NCI-H526 (cell line): ENCODE measurements at regions not wholly inside any gene's neighbourhood (a gene's known extent, or its start where the extent isn't known, plus 50 kb on each side); places are given as distances from the start of the nearest gene placed in this dataset.
"Not testable (repeated sequence)": the region's sequence is repeated elsewhere in the genome, so short reads cannot be mapped to it uniquely, and the experiment has no call there.

Experiments used
- DNase-seq, 2 experiments: peaks; one replicate each; lab custom pipeline; 2025; lab: John Stamatoyannopoulos, UW

DNA sequence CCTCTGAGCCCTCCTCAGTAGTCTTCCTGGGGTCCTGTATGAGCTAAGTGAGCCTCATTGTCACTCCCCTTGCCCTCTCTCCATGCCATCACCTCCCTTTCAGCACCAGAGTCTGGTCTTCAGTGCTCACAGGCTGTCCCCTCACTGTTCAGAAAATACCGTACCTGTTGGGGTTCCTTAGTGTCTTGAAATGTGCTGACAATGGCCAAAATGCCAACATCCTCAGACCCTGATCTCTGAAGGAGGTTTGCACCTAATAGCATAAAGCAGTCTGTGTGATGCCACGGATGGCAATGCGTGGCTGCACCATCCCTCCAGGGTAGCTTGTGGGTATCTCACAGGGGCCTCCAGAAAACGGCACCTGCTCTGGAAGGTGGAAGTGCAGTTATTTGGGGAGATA is 301.0 kb upstream of the TLE3 start:
- no peak for DNase-seq

DNA sequence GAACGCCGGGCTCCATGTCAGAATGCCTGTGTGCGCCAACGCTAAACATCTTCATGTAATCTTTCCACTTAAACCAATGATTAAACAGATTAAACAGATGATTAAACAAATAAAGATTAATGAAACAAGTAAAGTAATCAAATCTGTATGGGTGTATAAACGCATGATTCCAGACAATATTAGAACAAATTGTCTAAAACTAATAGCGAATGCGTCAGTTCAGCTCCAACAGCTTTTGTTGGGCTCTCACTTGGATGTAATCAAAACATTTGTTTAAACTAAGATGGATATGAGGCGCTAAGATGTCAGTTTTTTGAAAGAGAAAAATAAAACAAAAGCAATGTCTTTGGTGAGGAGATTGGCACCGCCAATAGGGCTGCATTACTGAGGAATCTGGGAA is 299.1 kb upstream of the TLE3 start:
- DNase-seq: no peak

DNA sequence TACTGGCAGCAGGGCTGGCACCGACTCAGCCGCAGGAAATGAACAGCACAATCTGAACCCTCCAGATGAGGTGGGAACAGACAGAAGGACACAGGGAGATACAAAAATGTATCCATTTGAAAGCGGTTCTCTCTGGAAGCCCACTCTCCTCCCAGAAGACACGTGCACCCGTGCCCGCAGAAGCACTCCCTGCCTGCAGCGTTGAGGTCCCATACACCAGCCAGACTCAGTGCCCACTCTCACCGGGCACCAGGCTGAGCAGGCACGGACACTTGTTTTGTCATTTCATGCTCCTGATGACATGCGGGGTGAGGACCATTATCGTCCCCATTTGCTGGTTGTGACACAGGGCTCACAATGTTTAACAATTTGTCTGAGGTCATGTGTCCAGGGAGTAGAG is 297.4 kb upstream of the TLE3 start:
- DNase-seq: no peak

DNA sequence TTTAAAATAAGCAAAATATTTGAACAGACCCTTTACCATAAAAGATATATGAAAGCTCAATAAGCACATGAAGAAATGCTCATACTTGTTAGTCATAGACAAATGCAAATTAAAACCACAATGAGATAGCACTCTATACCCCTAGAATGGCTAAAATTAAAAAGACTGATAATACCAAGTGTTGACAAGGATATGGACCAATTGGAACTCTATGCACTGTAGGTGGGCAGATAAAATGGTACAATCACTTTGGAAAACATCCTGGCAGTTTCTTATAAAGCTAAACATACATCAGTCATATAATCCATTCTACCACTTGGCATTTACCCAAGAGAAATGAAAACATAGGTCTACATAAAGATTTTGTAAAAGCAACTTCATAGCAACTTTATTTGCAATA is 293.0 kb upstream of the TLE3 start:
- no peak for DNase-seq

DNA sequence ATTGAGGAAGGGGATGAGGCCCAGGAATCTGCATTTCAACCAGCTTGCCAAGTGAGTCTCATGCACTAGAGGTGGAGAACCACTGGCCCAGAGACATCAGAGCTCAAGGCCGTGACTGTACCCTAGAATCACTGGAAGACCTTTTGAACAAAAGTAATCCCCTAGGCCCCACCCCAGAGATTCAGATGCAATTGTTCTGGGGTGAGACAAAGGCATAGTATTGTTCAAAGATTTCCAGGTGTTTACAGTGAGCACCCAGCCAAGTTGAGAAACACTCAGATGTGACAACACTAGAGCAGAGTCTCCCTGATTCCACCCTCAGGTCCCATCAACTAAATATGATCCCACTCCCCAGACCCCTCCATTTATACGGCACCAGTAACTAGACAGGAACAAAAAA is 290.3 kb upstream of the TLE3 start:
- no peak for DNase-seq

DNA sequence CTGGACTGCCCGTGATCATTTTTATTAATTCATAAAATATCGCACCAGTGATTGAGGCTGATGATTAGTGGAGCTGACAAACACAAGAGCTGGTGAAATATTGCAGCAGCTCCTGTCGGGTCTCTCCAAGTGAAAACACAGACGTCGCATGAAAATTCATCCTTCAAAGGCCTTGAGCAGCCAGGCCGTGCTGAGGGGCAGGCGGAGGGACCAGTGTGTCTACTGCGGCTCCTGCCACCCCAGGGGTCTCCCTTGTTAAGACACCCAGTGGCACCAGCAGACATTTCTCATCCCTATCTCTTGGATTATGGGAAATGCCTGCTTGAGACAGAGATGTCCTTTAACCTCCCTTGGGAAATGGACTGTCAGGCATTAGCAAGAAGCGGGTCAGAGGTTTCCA is 289.4 kb upstream of the TLE3 start:
- no peak for DNase-seq

DNA sequence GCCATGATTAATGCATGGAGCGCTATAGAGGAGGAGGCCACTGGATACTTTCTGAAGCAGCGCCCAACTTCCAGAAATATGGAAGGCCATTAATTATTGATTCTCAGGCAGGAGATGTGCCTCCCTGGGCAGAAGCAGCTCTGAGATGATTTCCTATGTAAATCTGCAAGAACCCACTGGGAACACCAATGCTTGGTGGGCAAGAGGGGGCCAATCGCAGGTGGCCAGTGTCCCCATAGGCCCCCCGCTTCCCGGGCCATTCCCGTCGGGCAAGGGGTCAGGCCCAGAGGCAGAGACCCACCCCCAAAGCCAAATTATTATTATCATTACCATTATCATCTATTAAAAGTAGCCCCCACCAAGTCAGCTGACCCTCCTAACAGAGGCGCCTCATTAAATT is 288.0 kb upstream of the TLE3 start:
- DNase-seq: no peak

DNA sequence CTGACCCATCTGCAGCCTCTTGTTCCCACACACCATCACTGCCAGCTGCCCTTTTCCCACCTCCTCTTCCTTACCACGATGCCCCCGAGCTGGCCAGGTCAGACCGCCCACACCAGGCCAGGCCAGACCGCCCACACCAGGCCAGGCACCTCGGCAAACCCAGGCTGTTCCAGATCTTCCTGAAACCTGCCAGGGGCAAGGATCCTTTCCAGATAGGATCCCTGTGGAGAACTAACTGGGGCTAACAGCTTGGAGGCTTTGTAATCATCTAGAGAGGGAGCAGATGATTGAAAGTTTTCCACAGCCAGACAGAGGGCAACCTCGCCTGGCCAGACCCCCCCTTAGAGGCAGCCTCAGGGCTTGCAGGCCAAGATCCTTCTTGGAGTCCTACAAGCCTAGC is 287.3 kb upstream of the TLE3 start:
- DNase-seq: no peak

DNA sequence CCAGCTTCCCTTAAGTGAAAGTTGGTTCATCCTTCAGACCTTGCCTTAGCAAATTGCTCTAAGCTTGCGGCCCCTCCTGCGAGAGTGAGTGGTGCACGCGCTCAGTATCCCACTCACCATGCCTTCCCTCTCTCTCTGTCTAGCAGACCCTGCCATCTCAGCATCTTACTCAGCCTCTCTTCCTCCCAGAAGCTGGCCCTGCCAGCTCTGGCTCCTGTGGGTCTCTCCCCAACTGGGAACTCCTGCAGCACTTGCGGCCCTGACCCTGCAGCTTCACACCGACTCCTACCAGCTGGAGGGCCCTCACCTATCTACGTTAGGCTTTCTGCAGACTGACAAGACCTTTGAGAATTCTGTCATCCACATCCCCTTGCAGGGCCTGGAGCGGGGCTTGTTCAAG is 286.1 kb upstream of the TLE3 start:
- no peak for DNase-seq

DNA sequence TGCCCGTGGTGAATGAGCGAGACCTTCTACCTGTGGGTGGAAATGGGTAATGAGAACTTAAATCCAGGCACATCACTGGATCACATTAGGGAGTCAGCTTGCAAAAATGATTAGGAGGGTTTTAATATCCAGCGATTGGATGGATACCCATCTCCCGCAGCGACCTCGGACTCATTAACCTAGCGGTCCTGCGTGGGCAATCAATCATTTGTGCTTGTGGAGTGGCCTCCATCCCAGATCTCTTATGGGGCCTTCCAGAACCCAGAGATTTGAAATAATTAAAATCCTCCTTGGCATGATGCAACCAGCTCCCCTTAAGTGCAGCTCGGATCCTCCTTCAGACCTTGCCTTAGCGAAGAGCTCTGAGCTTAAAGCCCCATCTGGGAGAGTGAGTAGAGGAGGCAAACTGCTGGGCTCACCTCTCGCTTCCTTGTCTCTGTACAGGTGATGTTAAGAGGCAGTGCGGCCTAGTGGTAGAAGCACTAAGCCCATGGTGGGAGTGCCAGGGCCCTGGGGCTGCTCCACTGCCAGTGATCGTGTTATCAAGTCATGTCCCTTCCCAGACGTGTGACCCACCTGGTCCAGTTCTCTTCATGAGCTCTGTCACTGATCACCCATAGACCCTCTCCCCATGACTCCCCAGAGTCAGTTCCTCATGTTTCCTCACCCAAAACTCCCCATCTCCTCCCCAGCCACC is 285.2 kb upstream of the TLE3 start:
- no peak for DNase-seq

DNA sequence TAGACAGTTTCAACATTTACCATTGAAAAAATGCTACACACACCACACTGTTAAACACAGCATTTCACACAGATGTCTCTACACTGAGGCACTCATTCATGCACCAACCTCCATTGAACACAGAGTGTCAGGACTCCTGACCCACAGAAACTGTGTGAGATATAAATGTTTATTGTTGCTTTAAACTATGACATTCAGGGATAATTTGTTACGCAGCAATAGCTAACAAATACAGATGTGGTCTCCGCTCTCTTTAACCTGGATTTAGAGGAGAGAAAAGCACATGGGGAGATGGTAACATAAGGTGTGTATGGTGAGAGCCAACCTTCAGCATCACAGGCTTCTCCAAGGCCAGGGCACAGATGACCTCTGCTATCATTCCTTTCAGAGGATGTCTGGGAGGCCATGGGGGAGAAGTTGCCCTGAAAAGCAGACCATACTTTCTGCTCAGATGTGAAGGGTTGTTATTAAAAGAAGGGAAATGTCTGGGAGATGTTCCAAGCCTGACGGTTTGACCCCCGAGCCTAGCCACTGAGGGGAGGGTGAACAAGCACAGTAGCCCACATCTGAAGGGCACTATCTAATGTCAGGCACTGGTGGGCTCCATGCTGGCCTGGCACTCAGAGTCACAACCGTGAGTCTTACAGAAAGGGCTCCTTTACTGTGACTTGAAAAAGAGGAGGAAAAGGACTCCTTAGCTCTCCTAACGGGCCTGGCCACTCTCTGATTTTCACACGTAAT is 284.5 kb upstream of the TLE3 start:
- DNase-seq: no peak

DNA sequence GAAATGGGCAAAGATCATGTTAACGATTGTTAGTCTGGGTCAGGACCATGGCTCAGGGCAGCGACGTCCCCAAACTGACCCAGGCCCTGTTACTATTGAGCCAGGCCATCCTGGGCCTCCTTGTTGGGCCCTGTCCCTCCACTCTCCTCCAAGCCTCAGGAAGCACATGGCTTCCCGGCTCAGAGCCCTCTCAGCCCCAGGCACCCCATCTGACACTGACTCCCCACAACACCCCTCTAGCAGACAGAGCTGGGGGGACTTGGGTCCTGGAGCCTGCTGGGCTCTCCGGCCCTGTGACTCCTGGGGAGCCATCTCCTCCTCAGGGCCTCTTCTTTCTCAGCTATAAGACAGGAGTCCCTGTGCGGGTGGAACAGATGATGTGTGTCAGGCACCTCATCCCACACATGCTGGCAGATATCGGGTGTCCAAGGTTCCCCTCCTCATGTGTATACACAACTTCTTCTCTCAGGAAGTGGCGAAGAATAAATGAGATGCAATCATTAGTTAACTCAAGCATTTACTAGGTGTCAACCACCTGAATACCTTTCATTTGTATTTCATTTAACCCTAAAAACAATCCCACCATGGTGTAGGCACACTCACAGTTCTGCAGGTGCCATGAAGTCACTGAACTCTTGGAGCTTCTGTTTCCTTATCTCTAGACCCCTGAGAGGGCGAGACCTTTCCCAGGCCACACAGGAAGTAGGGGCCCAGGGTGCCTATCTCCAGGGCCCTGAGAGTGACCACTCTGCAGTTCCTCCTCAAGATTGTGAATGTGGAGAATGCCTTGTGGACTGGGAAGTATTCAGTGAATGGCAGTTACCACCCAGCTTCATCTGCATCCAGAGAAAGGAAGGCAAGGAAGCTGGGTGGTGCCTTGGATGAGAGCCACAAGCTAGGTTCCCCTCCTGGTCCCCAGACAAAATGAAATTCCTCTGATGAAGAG is 282.5 kb upstream of the TLE3 start:
- no peak for DNase-seq

DNA sequence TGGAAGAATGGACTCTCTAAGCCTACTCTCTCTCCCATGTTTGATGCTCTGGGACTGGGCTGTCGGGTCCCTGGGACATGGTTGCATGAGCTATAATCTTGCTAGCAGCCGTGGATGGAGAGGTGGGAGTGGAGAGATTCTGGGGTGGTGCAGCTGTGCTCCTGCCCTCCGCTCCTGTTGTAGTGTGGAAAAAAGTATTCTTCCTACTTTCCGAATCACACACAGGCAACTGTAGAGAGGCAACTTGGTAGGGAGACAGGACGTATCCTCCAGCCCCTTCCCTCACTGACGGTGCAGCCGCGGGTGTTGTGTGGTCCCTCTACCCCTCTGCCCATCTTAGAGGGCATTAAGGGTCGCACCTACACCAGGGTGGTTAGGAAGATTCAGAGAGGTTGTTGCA is 281.4 kb upstream of the TLE3 start:
- DNase-seq: no peak

DNA sequence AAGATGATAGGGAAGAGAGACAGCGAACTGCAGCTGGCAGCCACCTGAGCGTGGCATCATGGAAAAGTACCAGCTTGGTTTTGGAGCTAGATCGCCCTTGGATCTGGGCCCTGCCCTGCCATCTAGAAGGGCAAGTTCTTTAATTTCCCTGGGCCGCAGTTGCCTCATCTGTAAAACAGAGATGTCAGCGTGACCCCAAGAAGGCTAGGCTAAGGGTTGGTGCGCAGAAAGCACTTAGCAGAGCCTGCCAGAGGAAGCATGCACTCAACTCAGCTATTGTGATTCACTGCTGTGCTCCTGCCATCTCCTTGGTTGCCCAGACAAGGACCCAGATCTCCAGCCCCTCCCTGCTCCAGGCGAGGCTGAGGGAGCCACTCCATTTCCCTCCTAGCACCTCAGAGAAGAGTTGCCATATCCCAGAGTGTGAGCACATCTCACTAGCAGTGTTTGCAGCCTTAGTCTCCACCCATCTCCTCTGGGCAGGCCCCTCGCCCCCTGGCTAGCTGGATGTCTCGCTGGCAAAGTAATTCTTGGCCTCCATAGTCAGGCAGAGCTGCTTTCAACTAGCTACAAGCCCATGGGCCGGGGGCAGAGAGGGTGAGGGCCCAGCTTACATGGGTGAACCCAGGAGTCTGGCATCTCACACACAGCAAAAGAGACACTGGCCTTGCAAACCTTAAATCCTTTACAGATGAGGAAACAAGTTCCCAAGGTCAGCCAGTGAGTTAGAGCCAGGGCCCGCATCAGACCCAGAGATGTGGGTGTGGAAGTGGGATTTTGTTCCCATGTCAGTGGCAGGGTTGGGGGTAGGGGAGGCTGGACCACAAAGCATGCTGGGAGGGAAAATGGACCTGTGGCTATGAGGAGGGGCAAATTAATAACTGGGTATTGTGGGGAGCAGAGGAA is 280.7 kb upstream of the TLE3 start:
- DNase-seq: no peak

DNA sequence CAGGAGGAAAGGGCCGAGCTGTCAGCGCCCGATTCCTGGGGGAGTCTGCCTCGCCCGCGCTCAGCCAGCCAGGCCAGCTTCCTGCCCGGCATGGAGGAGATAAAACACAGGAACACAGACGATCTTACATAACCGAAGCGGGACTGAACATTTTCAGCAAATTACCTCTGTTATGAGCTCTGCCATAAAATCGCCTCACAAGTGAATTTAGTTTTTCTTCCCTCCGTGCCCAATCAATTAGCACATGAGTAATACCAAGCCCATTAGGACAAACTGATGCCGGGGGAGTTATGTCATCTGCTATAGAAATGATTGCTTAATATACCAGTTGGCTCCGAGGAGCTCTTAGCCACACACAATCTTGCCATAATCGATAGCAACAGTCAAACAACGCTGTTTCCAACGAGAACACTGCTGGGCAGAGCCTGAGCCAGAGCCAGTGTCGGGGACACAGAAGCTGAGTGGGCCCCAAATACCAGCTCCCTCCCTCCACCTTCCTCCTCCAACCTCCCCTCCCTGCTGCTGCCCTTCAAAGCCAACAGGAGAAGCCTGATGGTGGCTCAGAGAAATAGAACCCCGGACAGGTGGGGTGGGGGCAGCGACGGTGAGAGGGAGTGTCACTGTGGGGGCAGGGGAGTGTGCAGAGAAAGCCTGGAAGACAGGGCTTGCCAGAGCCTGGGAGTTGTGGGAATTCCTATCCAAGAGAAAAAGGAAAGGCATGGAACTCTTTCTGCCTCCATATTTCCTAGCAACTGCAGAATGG is 279.4 kb upstream of the TLE3 start:
- DNase-seq: peak in 1 of 2 experiments; percentile 34

DNA sequence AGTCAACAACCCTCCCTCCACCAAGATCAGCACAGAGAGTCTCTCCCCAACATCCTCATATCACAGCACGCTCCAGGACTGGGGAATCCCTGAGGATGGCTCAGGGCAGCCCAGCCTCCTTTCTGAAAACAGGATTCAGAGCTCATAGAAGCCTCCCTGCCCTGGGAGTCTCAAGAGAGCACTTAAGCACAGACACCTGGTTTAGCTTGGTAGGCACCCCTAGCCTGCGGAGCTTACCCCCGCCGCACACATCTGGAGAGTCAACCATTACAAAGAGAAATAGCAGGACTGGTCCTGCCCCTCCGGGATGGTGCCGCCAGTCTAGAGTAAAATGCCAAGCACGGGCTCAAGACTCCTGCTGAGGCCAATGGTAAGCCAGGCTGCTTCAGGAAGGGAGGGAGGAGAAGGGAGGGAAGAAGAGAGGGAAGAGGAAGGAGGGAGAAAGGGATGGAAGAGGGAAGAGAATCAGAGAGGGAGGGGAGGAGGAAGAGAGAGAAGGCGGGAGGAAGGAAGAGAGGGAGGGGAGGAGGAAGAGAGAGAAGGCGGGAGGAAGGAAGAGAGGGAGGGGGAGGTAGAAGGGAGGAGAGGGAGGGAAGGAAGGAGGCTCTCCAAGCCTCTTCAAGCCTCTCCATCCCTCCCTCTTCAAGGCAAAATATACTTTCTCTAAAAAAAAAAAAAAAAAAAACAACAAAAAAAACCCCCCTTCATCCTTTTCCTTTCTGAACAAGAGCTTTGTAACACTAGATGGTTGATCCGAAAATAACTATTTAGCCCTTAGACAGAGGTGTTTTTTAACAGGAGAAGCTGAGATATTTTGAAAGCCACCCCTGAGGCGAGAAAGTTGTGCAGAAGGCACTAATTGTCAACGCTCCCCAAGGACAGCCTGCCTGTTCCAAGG is 278.6 kb upstream of the TLE3 start:
- no peak for DNase-seq

DNA sequence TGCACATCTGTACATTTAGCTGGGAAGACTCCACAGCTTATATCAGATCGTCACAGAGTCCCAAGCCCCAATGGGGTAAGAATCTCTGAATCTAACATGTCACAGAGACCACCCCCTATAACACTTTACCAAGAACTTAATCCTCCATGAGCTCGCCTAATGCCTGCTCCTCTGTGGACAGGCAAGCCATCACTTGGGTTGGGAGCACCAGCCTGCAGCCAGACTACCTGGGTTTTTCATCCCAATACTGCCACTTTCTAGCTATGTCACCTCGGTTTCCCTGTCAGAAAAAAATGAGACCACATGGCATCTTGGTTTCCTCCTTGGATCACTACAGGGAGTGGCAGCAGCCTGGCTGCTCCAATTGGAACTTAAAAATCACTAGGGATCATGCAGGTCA is 277.9 kb upstream of the TLE3 start:
- DNase-seq: no peak

DNA sequence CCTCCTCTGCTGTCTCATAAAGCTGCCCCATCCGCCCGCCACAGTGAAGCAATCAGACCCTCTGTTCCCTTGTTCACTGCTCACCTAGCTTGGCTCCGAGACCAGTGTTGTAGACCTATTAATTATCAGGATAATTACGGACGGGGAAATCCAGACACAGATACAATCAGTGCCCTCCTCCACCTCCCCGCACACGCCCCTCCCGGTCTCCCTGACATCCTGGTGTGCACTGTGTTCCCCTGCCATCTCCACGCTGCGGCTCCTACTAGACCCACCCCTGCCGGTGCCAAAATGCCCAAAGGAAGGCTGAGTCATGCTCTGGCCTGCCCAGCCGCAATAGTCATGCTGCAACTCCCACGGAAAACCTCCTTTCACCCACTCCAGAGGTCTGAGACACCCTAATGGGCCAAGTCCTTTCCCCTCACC is 277.3 kb upstream of the TLE3 start:
- no peak for DNase-seq

DNA sequence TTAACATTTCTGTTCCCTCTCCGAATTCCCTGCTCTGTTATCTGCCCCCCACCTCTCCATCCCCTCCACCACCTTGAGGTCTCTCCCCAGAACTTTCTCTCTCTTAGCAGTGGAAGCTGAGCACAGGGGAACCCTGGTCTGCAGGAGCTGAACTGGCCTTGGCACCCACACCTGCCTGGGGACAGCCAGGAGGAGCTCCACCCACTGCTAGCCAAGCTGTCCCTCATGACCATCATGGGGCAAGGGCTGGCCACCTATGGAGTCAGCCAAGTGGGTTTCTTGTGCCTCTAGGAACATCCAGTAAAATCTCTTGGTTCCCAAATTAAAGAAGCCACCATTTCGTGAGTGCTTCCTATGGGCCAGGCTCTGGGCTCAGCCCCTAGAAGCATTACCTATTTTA is 276.4 kb upstream of the TLE3 start:
- no peak for DNase-seq

DNA sequence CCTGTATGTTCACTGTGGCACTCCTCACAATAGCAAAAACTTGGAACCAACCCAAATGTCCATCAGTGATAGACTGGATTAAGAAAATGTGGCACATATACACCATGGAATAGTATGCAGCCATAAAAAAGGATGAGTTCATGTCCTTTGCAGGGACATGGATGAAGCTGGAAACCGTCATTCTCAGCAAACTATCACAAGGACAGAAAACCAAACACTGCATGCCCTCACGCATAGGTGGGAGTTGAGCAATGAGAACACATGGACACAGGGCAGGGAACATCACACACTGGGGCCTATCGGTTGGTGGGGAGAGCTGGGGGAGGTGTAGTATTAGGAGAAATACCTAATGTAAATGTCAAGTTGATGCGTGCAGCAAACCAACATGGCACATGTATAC is 275.7 kb upstream of the TLE3 start:
- not testable (repeated sequence) for DNase-seq
